Neutrophil (primary cell): ENCODE measurements at regions not wholly inside any gene's neighbourhood (a gene's known extent, or its start where the extent isn't known, plus 50 kb on each side); places are given as distances from the start of the nearest gene placed in this dataset.

Source experiments
- H3K27ac ChIP-seq: fragments of 200-600 bp; sonication (generic); 2 replicates; pipeline ENCODE4 v1.5.1; 2016; ENCODE audit warnings: mild to moderate bottlenecking, moderate library complexity
- H3K27me3 ChIP-seq: fragments of 200-600 bp; sonication (generic); 2 replicates; pipeline ENCODE4 v1.6.0; 2016; ENCODE audit warnings: mild to moderate bottlenecking
- H3K36me3 ChIP-seq: fragments of 200-600 bp; sonication (generic); 2 replicates; pipeline ENCODE4 v1.5.1; 2017
- H3K4me1 ChIP-seq, 2 experiments: fragments of 200-600 bp in 1 of 2; sonication (generic) in 1 of 2; 1 replicate in 1 of 2; 2 replicates in 1 of 2; pipeline versions ENCODE4 v1.5.1 to v1.6.1; 2013 to 2016; ENCODE audit warnings: low read depth in 1 of 2, low read length in 1 of 2, mild to moderate bottlenecking in 1 of 2, moderate library complexity in 1 of 2; ENCODE audit not compliant: control insufficient read depth in 1 of 2, insufficient read depth in 1 of 2
- H3K4me3 ChIP-seq, 2 experiments: fragments of 200-600 bp in 1 of 2; sonication (generic) in 1 of 2; 1 replicate in 1 of 2; 2 replicates in 1 of 2; pipeline ENCODE4 v1.5.1; 2013 to 2016; ENCODE audit warnings: low read depth in 1 of 2, low read length in 1 of 2, mild to moderate bottlenecking in 1 of 2, moderate library complexity in 1 of 2
- H3K9me3 ChIP-seq: fragments of 200-600 bp; sonication (generic); 2 replicates; pipeline ENCODE4 v1.5.1; 2016
- CTCF ChIP-seq: fragments of 200-600 bp; sonication (generic); IDR thresholded peaks from 2 replicates; pipeline ENCODE4 v1.5.1; 2016; ENCODE audit warnings: antibody characterized with exemption

GRCh38 chr3:124404621-124405020, 325.6 kb upstream of the UMPS start:
- Histone ChIP-seq H3K9me3 (no peaks in the 10 kb centered on the region), H3K27me3 (peaks cover 3% of the 10 kb centered on the region), H3K4me3 (no peak overlapping the region), H3K27ac (no peak overlapping the region), H3K36me3 (no peaks in the 10 kb centered on the region), H3K4me1 (no peaks in the 10 kb centered on the region)
- no peak for TF ChIP-seq CTCF

GRCh38 chr3:124407260-124407659, 323.0 kb upstream of the UMPS start:
- Histone ChIP-seq H3K9me3 (no peaks in the 10 kb centered on the region), H3K36me3 (no peaks in the 10 kb centered on the region), H3K27ac (no peak overlapping the region), H3K27me3 (no peaks in the 10 kb centered on the region), H3K4me1 (no peaks in the 10 kb centered on the region), H3K4me3 (no peak overlapping the region)
- no peak for TF ChIP-seq CTCF

GRCh38 chr3:124409650-124410275, 320.5 kb upstream of the UMPS start:
- Histone ChIP-seq H3K36me3 (no peaks in the 10 kb centered on the region), H3K4me3 (no peak overlapping the region), H3K27me3 (no peaks in the 10 kb centered on the region), H3K9me3 (no peaks in the 10 kb centered on the region), H3K4me1 (no peaks in the 10 kb centered on the region), H3K27ac (no peak overlapping the region)
- no peak for TF ChIP-seq CTCF

- no peaks in the 10 kb centered on the region for H3K27me3 ChIP-seq
- H3K4me3 ChIP-seq = no peak overlapping the region
- TF ChIP-seq CTCF = no peak
- H3K36me3 ChIP-seq = no peaks in the 10 kb centered on the region
- no peak overlapping the region for H3K27ac ChIP-seq
- no peaks in the 10 kb centered on the region for H3K4me1 ChIP-seq
- H3K9me3 ChIP-seq = no peaks in the 10 kb centered on the region
Measured at GRCh38 chr3:124410471-124410870, 319.8 kb upstream of the UMPS start.

GRCh38 chr3:124411728-124412127, 318.5 kb upstream of the UMPS start:
- H3K36me3 ChIP-seq = no peaks in the 10 kb centered on the region
- no peak overlapping the region for H3K4me3 ChIP-seq
- no peaks in the 10 kb centered on the region for H3K4me1 ChIP-seq
- H3K27ac ChIP-seq = no peak overlapping the region
- no peaks in the 10 kb centered on the region for H3K27me3 ChIP-seq
- no peaks in the 10 kb centered on the region for H3K9me3 ChIP-seq
- TF ChIP-seq CTCF = no peak

- TF ChIP-seq CTCF = no peak
Measured at GRCh38 chr3:124412644-124413043, 317.6 kb upstream of the UMPS start.

More at GRCh38 chr3:124412644-124413043, 317.6 kb upstream of the UMPS start:
- no peaks in the 10 kb centered on the region for H3K9me3 ChIP-seq
- H3K4me3 ChIP-seq = no peak overlapping the region
- no peaks in the 10 kb centered on the region for H3K36me3 ChIP-seq
- no peaks in the 10 kb centered on the region for H3K4me1 ChIP-seq
- no peak overlapping the region for H3K27ac ChIP-seq
- H3K27me3 ChIP-seq = no peaks in the 10 kb centered on the region
